Neutrophil (primary cell): ENCODE measurements at regions not wholly inside any gene's neighbourhood (a gene's known extent, or its start where the extent isn't known, plus 50 kb on each side); places are given as distances from the start of the nearest gene placed in this dataset.

ENCODE experiments used
- H3K27ac ChIP-seq: fragments of 200-600 bp; sonication (generic); 2 replicates; pipeline ENCODE4 v1.5.1; 2016; ENCODE audit warnings: mild to moderate bottlenecking, moderate library complexity
- H3K27me3 ChIP-seq: fragments of 200-600 bp; sonication (generic); 2 replicates; pipeline ENCODE4 v1.6.0; 2016; ENCODE audit warnings: mild to moderate bottlenecking
- H3K36me3 ChIP-seq: fragments of 200-600 bp; sonication (generic); 2 replicates; pipeline ENCODE4 v1.5.1; 2017
- H3K4me1 ChIP-seq, 2 experiments: fragments of 200-600 bp in 1 of 2; sonication (generic) in 1 of 2; 1 replicate in 1 of 2; 2 replicates in 1 of 2; pipeline versions ENCODE4 v1.5.1 to v1.6.1; 2013 to 2016; ENCODE audit warnings: low read depth in 1 of 2, low read length in 1 of 2, mild to moderate bottlenecking in 1 of 2, moderate library complexity in 1 of 2; ENCODE audit not compliant: control insufficient read depth in 1 of 2, insufficient read depth in 1 of 2
- H3K4me3 ChIP-seq, 2 experiments: fragments of 200-600 bp in 1 of 2; sonication (generic) in 1 of 2; 1 replicate in 1 of 2; 2 replicates in 1 of 2; pipeline ENCODE4 v1.5.1; 2013 to 2016; ENCODE audit warnings: low read depth in 1 of 2, low read length in 1 of 2, mild to moderate bottlenecking in 1 of 2, moderate library complexity in 1 of 2
- H3K9me3 ChIP-seq: fragments of 200-600 bp; sonication (generic); 2 replicates; pipeline ENCODE4 v1.5.1; 2016
- TF ChIP-seq, protein P1 (sequence below): fragments of 200-600 bp; sonication (generic); IDR thresholded peaks from 2 replicates; pipeline ENCODE4 v1.5.1; 2016; ENCODE audit warnings: antibody characterized with exemption

DNA sequence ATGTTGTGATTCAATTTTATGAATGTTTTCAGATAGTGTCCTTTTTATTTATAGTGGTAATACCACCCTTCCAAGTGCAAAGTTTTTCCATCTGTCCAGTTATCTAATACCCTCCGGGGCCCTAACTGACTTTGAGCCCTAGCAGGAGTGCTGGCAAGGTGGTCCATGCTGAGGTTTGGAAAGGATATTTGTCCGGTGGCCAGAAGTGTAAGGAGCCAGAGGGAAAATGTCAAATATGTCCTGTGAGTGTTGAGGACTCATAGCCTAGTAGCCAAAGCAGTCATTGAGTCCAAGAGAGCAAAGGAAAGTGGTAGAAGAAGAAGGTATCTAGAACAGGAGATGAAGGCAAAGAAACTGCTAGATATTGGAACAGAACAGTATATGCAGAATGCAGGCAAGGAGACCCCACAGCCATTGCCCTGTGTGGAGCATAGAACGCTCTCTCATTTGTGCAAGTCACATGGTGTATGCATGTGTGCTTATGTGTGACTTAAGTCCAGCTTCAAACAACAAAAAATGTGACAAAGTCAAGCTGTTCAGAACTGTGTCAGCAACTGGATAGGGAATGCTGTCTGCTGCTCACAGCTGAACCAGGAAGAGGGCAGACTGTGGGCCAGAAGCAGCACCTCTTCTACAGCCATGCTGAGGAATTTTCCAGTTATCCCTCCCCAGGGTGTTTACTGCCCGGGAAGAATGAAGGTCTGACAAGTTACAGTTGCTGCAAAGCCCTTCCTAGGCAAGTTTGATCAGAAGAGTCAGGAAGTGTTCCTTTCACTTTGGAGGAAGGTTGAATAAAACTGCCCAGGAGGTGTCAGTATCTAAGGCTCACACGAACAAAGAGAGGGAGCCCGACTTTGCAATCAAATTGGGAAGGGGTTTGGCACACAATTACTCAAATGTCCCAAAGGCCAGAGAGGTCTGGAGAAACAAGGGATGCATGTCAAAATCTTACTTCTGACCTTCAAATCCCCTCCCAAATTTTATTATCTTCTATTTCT is 463.3 kb upstream of the DMAC1 start:
- Histone ChIP-seq H3K27me3 (no peaks in the 10 kb centered on the region), H3K4me3 (no peak overlapping the region), H3K27ac (no peak overlapping the region), H3K9me3 (no peaks in the 10 kb centered on the region), H3K36me3 (no peaks in the 10 kb centered on the region), H3K4me1 (no peaks in the 10 kb centered on the region)
- TF ChIP-seq, protein P1, sequence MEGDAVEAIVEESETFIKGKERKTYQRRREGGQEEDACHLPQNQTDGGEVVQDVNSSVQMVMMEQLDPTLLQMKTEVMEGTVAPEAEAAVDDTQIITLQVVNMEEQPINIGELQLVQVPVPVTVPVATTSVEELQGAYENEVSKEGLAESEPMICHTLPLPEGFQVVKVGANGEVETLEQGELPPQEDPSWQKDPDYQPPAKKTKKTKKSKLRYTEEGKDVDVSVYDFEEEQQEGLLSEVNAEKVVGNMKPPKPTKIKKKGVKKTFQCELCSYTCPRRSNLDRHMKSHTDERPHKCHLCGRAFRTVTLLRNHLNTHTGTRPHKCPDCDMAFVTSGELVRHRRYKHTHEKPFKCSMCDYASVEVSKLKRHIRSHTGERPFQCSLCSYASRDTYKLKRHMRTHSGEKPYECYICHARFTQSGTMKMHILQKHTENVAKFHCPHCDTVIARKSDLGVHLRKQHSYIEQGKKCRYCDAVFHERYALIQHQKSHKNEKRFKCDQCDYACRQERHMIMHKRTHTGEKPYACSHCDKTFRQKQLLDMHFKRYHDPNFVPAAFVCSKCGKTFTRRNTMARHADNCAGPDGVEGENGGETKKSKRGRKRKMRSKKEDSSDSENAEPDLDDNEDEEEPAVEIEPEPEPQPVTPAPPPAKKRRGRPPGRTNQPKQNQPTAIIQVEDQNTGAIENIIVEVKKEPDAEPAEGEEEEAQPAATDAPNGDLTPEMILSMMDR: no peak

DNA sequence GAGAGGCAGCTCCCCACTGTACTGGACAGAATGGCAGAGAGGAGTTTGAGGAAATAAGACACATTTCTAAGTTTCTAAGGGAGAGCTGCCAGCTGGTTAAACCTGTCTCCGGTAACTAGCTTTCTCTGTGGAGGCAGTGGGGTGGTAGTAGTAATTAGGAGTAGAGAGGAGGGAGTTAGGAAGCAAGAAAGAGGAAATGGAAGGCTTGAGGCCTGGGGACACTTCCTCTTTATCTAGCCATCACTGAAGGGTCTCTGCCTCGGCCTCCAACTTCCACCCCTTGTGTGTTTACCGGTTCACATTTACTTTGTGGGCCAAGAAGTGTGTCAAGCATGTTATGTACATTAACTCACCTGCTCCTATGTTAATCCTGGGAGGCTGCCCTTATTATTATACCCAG is 462.2 kb upstream of the DMAC1 start:
- TF ChIP-seq, protein P1: no peak
- Histone ChIP-seq H3K9me3 (no peaks in the 10 kb centered on the region), H3K4me1 (no peaks in the 10 kb centered on the region), H3K36me3 (no peaks in the 10 kb centered on the region), H3K27me3 (no peaks in the 10 kb centered on the region), H3K27ac (no peak overlapping the region), H3K4me3 (no peak overlapping the region)

DNA sequence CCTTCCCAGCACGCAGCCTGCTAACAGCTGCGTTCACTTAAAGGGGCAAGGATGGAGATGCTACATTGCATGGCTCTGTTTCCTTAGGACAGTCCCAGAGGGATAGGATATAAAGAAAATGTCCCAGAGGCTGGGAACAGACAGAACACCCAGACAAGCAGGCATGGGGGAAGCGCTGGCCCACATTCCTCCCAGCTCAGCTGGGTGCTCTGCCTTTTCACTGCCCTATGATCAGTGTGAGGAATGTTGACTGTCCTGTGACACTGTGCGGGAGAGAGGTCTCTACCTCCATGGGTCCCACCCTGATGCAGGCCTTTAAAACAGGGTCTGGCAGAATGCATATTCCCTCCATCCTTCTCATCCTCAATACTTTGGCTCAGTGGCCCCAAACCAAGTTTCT is 459.4 kb upstream of the DMAC1 start:
- H3K36me3 ChIP-seq: no peaks in the 10 kb centered on the region
- no peak overlapping the region for H3K27ac ChIP-seq
- no peak overlapping the region for H3K4me3 ChIP-seq
- TF ChIP-seq, protein P1: no peak
- no peaks in the 10 kb centered on the region for H3K9me3 ChIP-seq
- no peaks in the 10 kb centered on the region for H3K27me3 ChIP-seq
- no peaks in the 10 kb centered on the region for H3K4me1 ChIP-seq

- Histone ChIP-seq H3K4me3 (no peak overlapping the region), H3K27ac (no peak overlapping the region), H3K27me3 (no peaks in the 10 kb centered on the region), H3K9me3 (no peaks in the 10 kb centered on the region), H3K4me1 (no peaks in the 10 kb centered on the region), H3K36me3 (no peaks in the 10 kb centered on the region)
- TF ChIP-seq, protein P1: no peak
Observed at GRCh38 chr9:8256880-8257279, 457.3 kb upstream of the DMAC1 start.

DNA sequence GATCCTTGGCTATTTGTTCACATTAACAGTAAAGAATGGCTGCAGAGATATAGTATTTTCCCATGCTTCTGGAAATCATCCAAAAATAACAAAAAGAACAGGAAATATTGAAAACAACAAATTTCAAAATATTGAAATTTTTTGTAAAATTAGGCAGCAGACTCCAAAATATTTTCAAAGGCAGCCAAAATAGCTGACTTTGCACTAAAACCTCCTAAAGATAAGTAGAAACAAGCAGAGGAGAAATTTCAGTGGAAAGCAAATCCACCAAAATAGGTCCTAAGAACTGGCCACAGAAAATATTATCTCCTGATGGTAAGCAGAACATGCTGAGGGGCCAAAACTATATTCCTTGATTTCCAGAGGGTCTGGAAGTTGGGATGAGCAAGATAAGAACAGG is 456.3 kb upstream of the DMAC1 start:
- H3K4me1 ChIP-seq: no peaks in the 10 kb centered on the region
- TF ChIP-seq, protein P1: no peak
- no peak overlapping the region for H3K27ac ChIP-seq

More for the DNA sequence above, 456.3 kb upstream of the DMAC1 start:
- H3K36me3 ChIP-seq: no peaks in the 10 kb centered on the region
- H3K4me3 ChIP-seq: no peak overlapping the region
- H3K27me3 ChIP-seq: no peaks in the 10 kb centered on the region
- H3K9me3 ChIP-seq: no peaks in the 10 kb centered on the region
